Panc1 (cell line): ENCODE measurements at regions not wholly inside any gene's neighbourhood (a gene's known extent, or its start where the extent isn't known, plus 50 kb on each side); places are given as distances from the start of the nearest gene placed in this dataset.
A peak's percentile ranks its signal among the peaks of the same experiment; 100 is the strongest.

Experiments used
- ATAC-seq: fragments of 200-7000 bp; cut with Tn5 transposase; 2 replicates; pipeline ENCODE4 v1.9.1; 2020; ENCODE audit warnings: mild to moderate bottlenecking, moderate library complexity
- BruUV-seq: library from RNA; stranded (reverse); fragments of 400-500 nt; replicated peaks from 2 replicates; lab custom pipeline; 2021; lab: Mats Ljungman, UMichigan
- CTCF ChIA-PET: fragments of 300-600 bp; sonication (Branson Sonifier 250); formaldehyde crosslinking; loops from one replicate; lab custom pipeline; 2022; ENCODE audit warnings: antibody characterized with exemption; lab: Charles Lee
- POLR2A ChIA-PET: fragments of 300-600 bp; sonication (Branson Sonifier 250); formaldehyde crosslinking; loops from one replicate; lab custom pipeline; 2022; ENCODE audit warnings: antibody characterized with exemption; lab: Charles Lee
- DNase-seq: peaks from one replicate; pipeline ENCODE4 v3.0.0-alpha.2; 2010; ENCODE audit warnings: low read depth, low spot score
- H3K27ac ChIP-seq: 2 replicates; pipeline ENCODE4 v1.5.1; 2011; ENCODE audit warnings: mild to moderate bottlenecking, low read length, inconsistent platforms
- H3K27me3 ChIP-seq: fragments of 200-500 bp; sonication (Bioruptor generic); 2 replicates; pipeline ENCODE4 v1.6.0; 2014; ENCODE audit warnings: low read length, inconsistent platforms; ENCODE audit not compliant: control insufficient read depth, insufficient read depth
- H3K36me3 ChIP-seq: fragments of 200-500 bp; sonication (Bioruptor generic); 2 replicates; pipeline ENCODE4 v1.5.1; 2014; ENCODE audit warnings: inconsistent platforms, mild to moderate bottlenecking, low read length, moderate library complexity; ENCODE audit not compliant: control insufficient read depth, insufficient read depth
- H3K4me1 ChIP-seq: 2 replicates; pipeline ENCODE4 v1.5.1; 2011; ENCODE audit warnings: inconsistent platforms, mild to moderate bottlenecking, low read length, moderate library complexity; ENCODE audit not compliant: control insufficient read depth, insufficient read depth
- H3K4me3 ChIP-seq, 2 experiments: 2 replicates each; pipeline ENCODE4 v1.5.1; 2011 to 2012; ENCODE audit warnings: low read depth in 2 of 2, low read length in 2 of 2, mild to moderate bottlenecking in 2 of 2, inconsistent platforms in 1 of 2, moderate library complexity in 1 of 2
- H3K9me3 ChIP-seq: fragments of 200-500 bp; sonication (Bioruptor generic); 2 replicates; pipeline ENCODE4 v1.5.1; 2014; ENCODE audit warnings: low read depth, mild to moderate bottlenecking, inconsistent platforms, low read length, moderate library complexity; ENCODE audit not compliant: control insufficient read depth, insufficient read depth
- CTCF ChIP-seq: fragments of 450-650 bp; IDR thresholded peaks from 2 replicates; pipeline ENCODE4 v1.5.1; 2017; ENCODE audit warnings: mild to moderate bottlenecking
- POLR2AphosphoS5 ChIP-seq: IDR thresholded peaks from 2 replicates; pipeline ENCODE4 v1.6.1; 2012; ENCODE audit warnings: mild to moderate bottlenecking, low read depth, low read length, moderate library complexity
- REST ChIP-seq, 2 experiments: IDR thresholded peaks; 2 replicates each; pipeline ENCODE4 v1.6.1; 2011 to 2012; ENCODE audit warnings: low read depth in 2 of 2, control low read depth in 1 of 2, low read length in 1 of 2, mild to moderate bottlenecking in 1 of 2, moderate library complexity in 1 of 2; ENCODE audit not compliant: insufficient read depth in 1 of 2
- SIN3A ChIP-seq: IDR thresholded peaks from 2 replicates; pipeline ENCODE4 v1.6.1; 2012; ENCODE audit warnings: low read depth, mild to moderate bottlenecking, low read length, moderate library complexity, borderline replicate concordance; ENCODE audit not compliant: insufficient read depth
- TCF7L2 ChIP-seq: IDR thresholded peaks from 2 replicates; pipeline ENCODE4 v1.6.1; 2011; ENCODE audit warnings: mild to moderate bottlenecking, low read depth, low read length, inconsistent platforms
- in situ Hi-C: cut with HindIII; loops from 2 replicates; pipeline ENCODE4 v1.10.0; 2016; ENCODE audit warnings: low sequenced_read_pairs, low pct_unique_long_range_greater_than_20kb
- intact Hi-C: fragments of 100-400 bp; cut with micrococcal nuclease; formaldehyde crosslinking; loops from one replicate; pipeline ENCODE4 v1.10.0; 2022; ENCODE audit not compliant: unreplicated experiment

- H3K27ac ChIP-seq, result no peak overlapping the region
- H3K36me3 ChIP-seq, result no peaks in the 10 kb centered on the region
- no peaks in the 10 kb centered on the region for H3K4me1 ChIP-seq
- no peaks in the 10 kb centered on the region for H3K27me3 ChIP-seq
- 0 out of 2 replicates have a peak, but pooled peaks cover 3% of the 10 kb centered on the region for H3K9me3 ChIP-seq
- intact Hi-C loops (no loop called here), in situ Hi-C loops (no loop called here)
- TF ChIP-seq CTCF (no peak), SIN3A (no peak), TCF7L2 (no peak), POLR2AphosphoS5 (no peak), REST (IDR thresholded peaks at IDR 0.05; ENCODE audit: insufficient read depth in 1 of 2, low read depth in 2 of 2, low read length in 1 of 2) (no peak)
- H3K4me3 ChIP-seq, result peak overlapping the region; percentile 11 to 31; a peak in 2 of 4 replicates
- no TSS peak for BruUV-seq
- CTCF ChIA-PET, result no interaction called here
- ATAC-seq (no peak), DNase-seq (no peak)
- POLR2A ChIA-PET, result no interaction called here
Measured at GRCh38 chr6:48213076-48213788, 102.2 kb upstream of the PTCHD4 start.

GRCh38 chr6:48212501-48212900, 101.5 kb upstream of the PTCHD4 start:
- H3K4me3 ChIP-seq, result no peak overlapping the region
- no peak overlapping the region for H3K27ac ChIP-seq
- no peaks in the 10 kb centered on the region for H3K4me1 ChIP-seq
- ChIA-PET CTCF (no interaction called here), POLR2A (no interaction called here)
- in situ Hi-C loops (no loop called here), intact Hi-C loops (no loop called here)
- H3K27me3 ChIP-seq, result no peaks in the 10 kb centered on the region
- H3K36me3 ChIP-seq, result no peaks in the 10 kb centered on the region
- TF ChIP-seq TCF7L2 (no peak), SIN3A (no peak), CTCF (no peak), POLR2AphosphoS5 (no peak), REST (IDR thresholded peaks at IDR 0.05; ENCODE audit: insufficient read depth in 1 of 2, low read depth in 2 of 2, low read length in 1 of 2) (no peak)
- no peak for ATAC-seq
- no TSS peak for BruUV-seq
- DNase-seq, result no peak
- H3K9me3 ChIP-seq, result 0 out of 2 replicates have a peak, but pooled peaks cover 3% of the 10 kb centered on the region
